ENCODE measurements at regions not wholly inside any gene's neighbourhood (a gene's known extent, or its start where the extent isn't known, plus 50 kb on each side); places are given as distances from the start of the nearest gene placed in this dataset.

DNA sequence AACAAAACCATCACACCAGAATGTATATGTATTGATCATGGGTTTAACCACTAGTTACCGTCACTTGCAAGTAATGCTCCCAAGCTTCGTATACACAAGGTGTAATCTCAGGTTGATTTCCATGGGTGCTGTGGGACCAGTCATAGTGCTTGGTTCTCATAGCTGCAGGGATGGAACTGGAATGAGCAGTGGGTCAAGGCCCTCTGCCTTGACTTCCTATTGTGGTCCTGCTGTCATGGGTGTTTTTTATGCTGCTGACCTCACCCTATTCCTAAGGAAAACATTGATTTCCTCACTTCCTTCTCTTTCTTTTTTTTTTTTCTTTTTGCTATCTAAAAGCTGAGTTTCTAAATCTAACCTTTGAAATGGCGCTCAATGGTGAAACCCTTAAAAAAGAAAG lies 325.6 kb upstream of the RASGRP1 start:
- DNase-seq (ENCODE audit: low spot score) = no peak
- in situ Hi-C loops (cut with HindIII; ENCODE audit: low sequenced_read_pairs) = no loop called here

GRCh38 chr15:38893925-38894242 lies 329.3 kb upstream of the RASGRP1 start:
- in situ Hi-C loops (cut with HindIII; ENCODE audit: low sequenced_read_pairs) = no loop called here
- DNase-seq (ENCODE audit: low spot score) = no peak

DNA sequence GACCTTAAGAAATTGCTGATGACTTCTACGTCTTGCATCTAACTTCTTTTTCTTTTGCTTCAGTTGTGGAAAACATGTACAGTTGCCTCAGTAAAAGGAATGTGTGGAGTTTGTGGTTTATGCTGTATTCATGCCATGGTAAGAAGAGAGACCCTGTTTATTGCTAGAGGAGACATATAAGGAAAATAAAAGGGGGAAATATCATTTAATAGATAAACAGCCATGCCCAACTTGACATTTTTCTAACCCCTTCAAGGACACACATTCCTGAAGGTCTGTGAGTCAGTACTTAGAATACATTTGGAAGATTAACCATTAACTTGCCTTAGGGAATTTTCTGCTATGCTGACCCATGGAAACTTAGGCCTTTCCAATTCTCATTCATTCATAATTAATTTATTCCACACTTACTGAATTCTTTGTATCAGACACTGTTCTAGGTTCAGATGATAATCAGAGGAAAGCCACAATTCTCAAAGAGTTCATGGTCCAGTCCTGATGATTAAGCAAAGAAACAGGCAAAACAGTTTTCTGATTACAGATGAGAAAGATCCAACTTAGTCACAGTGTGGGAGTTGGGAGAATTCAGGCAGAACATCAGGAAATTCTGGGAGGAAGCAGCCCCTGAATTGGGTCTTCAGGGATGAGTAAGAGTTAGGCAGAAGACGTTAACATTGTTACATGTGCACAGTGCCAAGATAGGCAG lies 329.8 kb upstream of the RASGRP1 start:
- DNase-seq (ENCODE audit: low spot score) = no peak
- in situ Hi-C loops (cut with HindIII; ENCODE audit: low sequenced_read_pairs) = no loop called here

DNA sequence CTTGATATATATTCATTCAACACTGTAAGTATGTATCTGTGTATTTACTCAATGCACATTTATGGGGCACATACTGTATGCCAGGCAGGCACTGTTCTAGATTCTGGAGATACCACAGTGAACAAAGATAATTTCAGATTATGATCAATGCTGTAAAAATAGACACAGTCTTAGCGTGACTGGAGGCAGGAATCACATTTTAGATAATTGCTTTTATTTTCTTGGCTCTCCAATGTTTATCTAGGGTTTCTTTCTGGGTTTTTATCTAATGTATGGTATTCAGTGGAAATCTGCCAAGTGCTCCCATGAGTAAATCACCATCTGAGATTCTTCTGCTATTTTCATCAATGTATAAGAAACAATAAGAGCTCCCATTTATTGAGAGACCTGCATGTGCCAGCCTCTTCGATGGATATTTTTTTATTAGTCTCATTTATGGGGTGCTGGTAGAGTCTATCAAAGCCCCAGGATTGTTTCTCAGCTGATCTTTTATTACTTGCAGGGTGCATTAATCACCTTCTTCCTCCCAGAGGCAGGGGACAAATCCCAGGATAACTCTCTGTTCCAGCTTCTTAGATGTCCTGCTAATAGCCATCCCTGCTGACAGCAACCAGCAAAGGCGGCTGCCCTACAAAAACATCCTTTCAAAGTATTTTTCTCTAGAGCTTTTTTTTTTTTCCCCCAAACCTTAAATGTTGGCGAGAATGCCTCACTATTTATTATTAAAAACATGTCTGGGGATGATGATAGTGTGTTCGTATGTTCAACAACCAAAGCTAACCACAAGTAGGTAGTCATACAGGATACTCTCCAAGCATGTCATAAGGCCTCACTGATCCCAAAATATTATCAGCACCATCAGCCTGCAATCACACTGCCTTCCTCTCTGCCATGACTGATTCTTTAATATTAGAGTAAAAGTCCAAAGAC lies 331.0 kb upstream of the RASGRP1 start:
- in situ Hi-C loops (cut with HindIII; ENCODE audit: low sequenced_read_pairs) = no loop called here
- no peak for DNase-seq (ENCODE audit: low spot score)

GRCh38 chr15:38896647-38897046 lies 332.0 kb upstream of the RASGRP1 start:
- in situ Hi-C loops (cut with HindIII; ENCODE audit: low sequenced_read_pairs) = no loop called here

DNA sequence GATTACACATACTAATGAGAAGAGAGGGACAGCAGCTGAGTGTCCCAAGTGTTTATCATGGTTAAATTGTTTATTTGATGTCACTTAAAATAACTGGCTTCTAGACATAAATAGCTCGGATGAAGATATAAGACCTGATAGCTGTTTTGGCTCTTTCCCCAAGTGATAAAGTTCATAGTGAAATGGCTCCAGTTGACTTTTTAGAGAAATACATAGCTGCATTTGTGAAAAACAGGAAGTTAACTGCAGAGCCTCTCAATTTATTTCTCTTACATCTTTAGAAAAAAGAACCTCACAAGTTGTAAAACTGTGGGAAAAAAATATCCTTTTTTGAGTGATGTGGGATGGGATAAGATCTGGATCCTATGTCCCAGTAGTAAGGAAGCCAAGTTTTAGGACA lies 332.9 kb upstream of the RASGRP1 start:
- in situ Hi-C loops (cut with HindIII; ENCODE audit: low sequenced_read_pairs) = no loop called here
- no peak for DNase-seq (ENCODE audit: low spot score)

More at GRCh38 chr15:38896647-38897046, 332.0 kb upstream of the RASGRP1 start:
- DNase-seq (ENCODE audit: low spot score) = no peak

- in situ Hi-C loops (cut with HindIII; ENCODE audit: low sequenced_read_pairs) = no loop called here
- DNase-seq (ENCODE audit: low spot score) = no peak
These were observed 333.6 kb upstream of the RASGRP1 start for GRCh38 chr15:38898236-38898635.

- in situ Hi-C loops (cut with HindIII; ENCODE audit: low sequenced_read_pairs) = no loop called here
- DNase-seq (ENCODE audit: low spot score) = no peak
These were observed 334.7 kb upstream of the RASGRP1 start for GRCh38 chr15:38899300-38899699.

DNA sequence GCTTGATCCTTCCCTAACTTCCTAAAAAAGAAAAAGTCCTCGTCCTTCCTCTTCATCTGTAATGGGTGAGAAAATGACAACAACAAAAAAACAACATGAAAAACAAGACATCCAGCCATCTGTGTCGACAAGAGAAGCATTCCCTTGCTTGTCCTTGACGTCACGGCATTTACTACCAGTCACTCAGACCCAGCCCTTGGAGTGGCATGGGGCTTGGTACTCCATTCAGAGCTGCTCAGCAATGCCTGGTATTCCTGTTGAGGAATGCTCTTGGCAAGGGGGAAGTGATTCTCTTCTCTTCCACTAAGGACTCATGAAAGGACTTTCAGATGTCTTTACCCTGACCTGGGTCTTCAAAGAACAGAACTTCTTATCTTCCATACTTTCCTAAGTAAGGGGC lies 339.7 kb upstream of the RASGRP1 start:
- DNase-seq (ENCODE audit: low spot score) = no peak
- in situ Hi-C loops (cut with HindIII; ENCODE audit: low sequenced_read_pairs) = no loop called here

- no peak for DNase-seq (ENCODE audit: low spot score)
- in situ Hi-C loops (cut with HindIII; ENCODE audit: low sequenced_read_pairs) = no loop called here
These were observed 341.0 kb upstream of the RASGRP1 start for GRCh38 chr15:38905632-38906031.

DNA sequence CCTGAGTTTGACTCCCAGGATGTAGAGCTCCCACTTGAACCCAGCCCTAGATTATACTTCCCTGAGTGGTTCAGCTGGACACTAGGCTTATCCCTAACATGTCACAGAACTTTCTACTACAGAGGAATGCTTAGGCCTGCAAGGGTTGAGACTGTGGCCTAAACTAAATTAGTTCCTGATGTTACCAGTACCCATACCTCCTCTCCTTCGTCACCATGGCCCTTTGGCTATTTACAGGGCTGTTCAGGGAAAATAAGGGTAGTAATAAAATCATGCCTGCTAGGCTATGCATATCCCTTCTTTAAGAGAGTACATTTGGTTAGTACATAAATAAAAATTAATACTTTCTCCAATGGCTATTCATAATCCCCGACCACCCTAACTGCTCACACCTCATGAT lies 356.4 kb upstream of the RASGRP1 start:
- in situ Hi-C loops (cut with HindIII; ENCODE audit: low sequenced_read_pairs) = no loop called here
- DNase-seq (ENCODE audit: low spot score) = no peak

DNA sequence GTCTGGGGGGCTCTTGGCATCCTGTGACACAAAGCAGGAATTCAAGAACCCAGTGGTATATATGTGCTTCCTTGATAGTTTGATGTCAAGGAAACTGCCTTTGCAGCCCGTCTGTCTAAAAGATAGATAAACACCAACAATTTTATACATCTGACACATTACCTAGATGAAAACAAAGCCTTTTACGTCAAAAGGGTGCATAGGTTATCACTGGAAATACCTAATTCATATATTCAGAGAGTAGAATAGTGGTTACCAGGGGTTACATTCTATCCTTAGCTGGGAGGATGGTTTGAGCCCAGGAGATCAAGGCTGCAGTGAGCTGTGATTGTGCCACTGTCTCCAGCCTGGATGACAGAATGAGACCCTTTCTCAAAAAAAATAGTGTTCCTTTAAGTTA lies 356.9 kb upstream of the RASGRP1 start:
- no peak for DNase-seq (ENCODE audit: low spot score)
- in situ Hi-C loops (cut with HindIII; ENCODE audit: low sequenced_read_pairs) = no loop called here

DNA sequence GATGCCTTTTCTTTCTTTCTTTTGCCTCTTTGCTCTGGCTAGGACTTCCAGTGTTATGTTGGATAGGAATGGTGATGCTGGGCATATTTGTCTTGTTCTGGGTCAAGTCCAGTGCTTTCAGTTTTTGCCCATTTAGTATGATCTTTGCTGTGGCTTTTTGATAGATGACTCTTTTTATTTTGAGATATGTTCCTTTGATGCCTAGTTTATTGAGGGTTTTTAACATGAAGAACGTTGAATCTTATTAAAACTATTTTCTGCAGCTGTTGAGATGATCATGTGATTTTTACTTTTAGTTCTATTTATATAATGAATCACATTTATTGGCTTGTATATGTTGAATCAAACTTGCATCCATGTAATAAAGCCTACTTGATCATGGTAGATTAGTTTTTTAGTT lies 363.8 kb upstream of the RASGRP1 start:
- no peak for DNase-seq (ENCODE audit: low spot score)
- in situ Hi-C loops (cut with HindIII; ENCODE audit: low sequenced_read_pairs) = no loop called here

- no peak for DNase-seq (ENCODE audit: low spot score)
- in situ Hi-C loops (cut with HindIII; ENCODE audit: low sequenced_read_pairs) = no loop called here
These were observed 366.4 kb upstream of the RASGRP1 start for GRCh38 chr15:38930851-38931572.

DNA sequence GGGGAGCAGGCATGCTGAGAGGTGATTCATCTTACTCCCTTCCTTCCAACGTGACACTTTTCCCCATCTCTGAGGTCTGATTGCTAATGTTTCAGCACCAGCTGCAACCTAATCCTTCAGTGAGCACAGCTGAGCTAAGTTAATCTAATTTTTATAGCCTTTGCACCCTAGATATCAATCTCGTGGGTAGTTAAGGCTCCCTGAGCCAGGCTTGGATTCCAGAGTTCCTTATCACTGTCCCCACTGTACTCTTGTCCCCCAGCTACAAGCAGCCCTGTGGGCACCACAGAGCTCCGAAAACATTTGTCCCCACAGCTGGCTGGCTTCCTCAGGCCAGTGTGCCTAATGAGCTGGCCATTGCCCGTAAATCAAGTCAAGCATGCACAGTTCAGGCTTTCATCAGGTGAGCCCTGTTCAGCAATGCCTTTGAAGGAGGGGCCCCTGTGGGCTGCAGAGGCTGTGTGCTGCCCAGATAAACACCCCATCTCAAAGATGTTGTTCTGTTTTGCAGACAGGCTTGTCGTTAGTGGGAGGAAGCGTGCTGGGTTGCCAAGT lies 376.9 kb upstream of the RASGRP1 start:
- in situ Hi-C loops (cut with HindIII; ENCODE audit: low sequenced_read_pairs) = no loop called here
- DNase-seq (ENCODE audit: low spot score) = no peak

- in situ Hi-C loops (cut with HindIII; ENCODE audit: low sequenced_read_pairs) = no loop called here
- no peak for DNase-seq (ENCODE audit: low spot score)
These were observed 379.9 kb upstream of the RASGRP1 start for GRCh38 chr15:38944536-38944935.

DNA sequence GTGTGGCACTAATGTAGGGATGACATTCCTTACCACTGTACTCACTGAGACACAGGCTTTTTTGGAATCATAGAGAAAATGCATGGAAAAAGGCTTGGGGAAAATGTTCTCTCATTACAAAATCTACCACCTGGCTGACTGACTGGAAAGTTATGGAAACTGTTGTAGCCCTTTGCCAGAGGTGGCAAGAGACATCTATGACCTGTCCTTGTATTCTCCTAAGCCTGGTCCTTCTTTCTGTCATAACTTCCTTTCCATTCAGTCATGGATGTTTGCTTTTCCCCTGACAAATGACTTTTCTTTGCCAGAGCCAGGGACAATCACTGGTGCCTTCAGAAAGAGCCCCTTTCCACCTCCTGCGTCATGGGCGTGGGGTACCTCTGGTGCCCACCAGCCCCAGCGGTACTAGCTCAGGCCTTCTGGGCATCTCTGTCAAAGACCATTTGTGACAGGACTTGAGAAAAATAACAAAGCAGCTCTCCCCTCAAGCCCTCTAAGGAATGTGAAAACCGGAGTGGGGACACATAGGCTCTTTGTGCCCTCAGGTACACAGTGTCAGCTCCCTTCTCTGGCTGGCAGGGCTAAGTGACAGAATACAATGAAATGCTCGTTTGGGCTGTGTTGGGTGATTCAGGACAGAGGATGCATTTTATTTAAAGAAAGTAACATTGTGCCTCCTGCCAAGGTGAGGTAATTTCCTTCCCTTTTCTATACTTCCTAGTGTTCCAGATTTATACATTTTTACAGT lies 381.1 kb upstream of the RASGRP1 start:
- no peak for DNase-seq (ENCODE audit: low spot score)
- in situ Hi-C loops (cut with HindIII; ENCODE audit: low sequenced_read_pairs) = no loop called here

- in situ Hi-C loops (cut with HindIII; ENCODE audit: low sequenced_read_pairs) = no loop called here
- no peak for DNase-seq (ENCODE audit: low spot score)
These were observed 389.5 kb upstream of the RASGRP1 start for GRCh38 chr15:38954090-38954489.

- DNase-seq (ENCODE audit: low spot score) = no peak
- in situ Hi-C loops (cut with HindIII; ENCODE audit: low sequenced_read_pairs) = no loop called here
These were observed 396.8 kb upstream of the RASGRP1 start for GRCh38 chr15:38961456-38961855.

Measured in G401 (cell line).